ENCODE measurements at regions not wholly inside any gene's neighbourhood (a gene's known extent, or its start where the extent isn't known, plus 50 kb on each side); places are given as distances from the start of the nearest gene placed in this dataset.
"Not testable (repeated sequence)": the region's sequence is repeated elsewhere in the genome, so short reads cannot be mapped to it uniquely, and the experiment has no call there.

DNA sequence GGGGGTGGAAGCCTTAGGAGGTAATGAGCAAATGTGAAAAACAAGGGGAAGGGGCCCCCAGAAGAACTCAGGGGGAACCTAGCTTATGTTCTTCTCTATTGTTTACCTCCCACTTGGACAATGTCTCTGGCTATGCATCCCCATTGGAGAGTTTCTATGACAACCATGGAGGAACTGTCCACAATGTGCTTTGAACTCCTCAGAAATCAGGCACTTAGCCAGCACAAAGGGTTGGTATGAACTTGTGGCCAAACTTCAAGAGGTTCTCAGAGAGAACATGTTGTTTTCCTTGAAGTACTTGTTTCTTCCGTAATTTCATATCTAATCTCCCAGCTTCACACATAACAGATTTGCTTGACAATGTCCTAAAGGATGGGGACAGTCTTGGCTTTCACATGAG lies 202.8 kb upstream of the PELI2 start:
- Histone ChIP-seq H3K27ac (ENCODE audit: low read length) (no peak overlapping the region), H3K27me3 (ENCODE audit: control insufficient read depth, insufficient read depth) (no peaks in the 10 kb centered on the region), H3K9me3 (ENCODE audit: control insufficient read depth, low read length) (no peaks in the 10 kb centered on the region), H3K4me1 (ENCODE audit: control insufficient read depth, insufficient read depth, low read length) (peaks cover 1% of the 10 kb centered on the region), H3K4me3 (ENCODE audit: low read length) (no peak overlapping the region)
- DNase-seq = no peak
- 24% methylated on average over 1 of the region's 1 CpG for WGBS
- intact Hi-C loops (cut with DNase I) = no loop called here
- peak; percentile 28 to 38 for ATAC-seq

DNA sequence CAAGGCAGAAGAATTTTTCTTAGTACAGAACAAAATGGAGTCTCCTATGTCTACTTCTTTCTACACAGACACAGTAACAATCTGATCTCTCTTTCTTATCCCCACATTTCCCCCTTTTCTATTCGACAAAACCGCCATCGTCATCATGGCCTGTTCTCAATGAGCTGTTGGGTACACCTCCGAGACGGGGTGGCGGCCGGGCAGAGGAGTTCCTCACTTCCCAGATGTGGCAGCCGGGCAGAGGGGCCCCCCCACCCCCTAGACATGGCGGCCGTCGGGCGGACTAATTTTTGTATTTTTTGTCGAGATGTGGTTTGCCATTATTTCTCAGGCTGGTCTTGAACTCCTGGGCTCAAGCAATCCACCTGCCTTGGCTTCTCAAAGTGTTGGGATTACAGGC lies 198.4 kb upstream of the PELI2 start:
- H3K9me3 ChIP-seq (ENCODE audit: control insufficient read depth, low read length); H3K27me3 ChIP-seq (ENCODE audit: control insufficient read depth, insufficient read depth); ATAC-seq; H3K4me1 ChIP-seq (ENCODE audit: control insufficient read depth, insufficient read depth, low read length); intact Hi-C loops (cut with DNase I); DNase-seq; H3K27ac ChIP-seq (ENCODE audit: low read length); H3K4me3 ChIP-seq (ENCODE audit: low read length): not testable (repeated sequence)
- 96% methylated on average over 13 of the region's 13 CpGs for WGBS

DNA sequence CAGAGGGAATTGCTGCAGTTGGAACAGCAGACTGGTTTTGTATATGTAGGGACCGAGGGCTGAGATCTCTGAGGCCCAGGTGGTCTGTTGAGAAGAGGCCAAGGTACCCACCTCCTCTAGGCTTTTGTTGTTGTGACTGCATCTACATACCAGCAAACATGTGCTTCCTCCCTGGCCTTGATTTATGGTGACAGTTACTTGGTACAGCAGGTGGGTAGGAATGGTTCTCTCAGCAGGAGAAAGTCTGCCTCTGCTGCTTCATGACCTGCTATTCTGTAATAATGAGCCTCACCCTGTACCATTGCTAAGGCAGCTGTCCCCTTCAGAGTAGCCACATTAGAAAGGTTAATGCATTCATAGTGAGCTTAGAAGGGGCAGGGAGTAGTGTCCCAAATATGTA lies 196.7 kb upstream of the PELI2 start:
- intact Hi-C loops (cut with DNase I) = no loop called here
- H3K27ac ChIP-seq (ENCODE audit: low read length) = no peak overlapping the region
- ATAC-seq = no peak
- no peaks in the 10 kb centered on the region for H3K9me3 ChIP-seq (ENCODE audit: control insufficient read depth, low read length)
- 68% methylated on average over 1 of the region's 1 CpG for WGBS
- H3K4me3 ChIP-seq (ENCODE audit: low read length) = no peak overlapping the region
- no peak for DNase-seq
- H3K4me1 ChIP-seq (ENCODE audit: control insufficient read depth, insufficient read depth, low read length) = no peaks in the 10 kb centered on the region
- H3K27me3 ChIP-seq (ENCODE audit: control insufficient read depth, insufficient read depth) = no peaks in the 10 kb centered on the region

DNA sequence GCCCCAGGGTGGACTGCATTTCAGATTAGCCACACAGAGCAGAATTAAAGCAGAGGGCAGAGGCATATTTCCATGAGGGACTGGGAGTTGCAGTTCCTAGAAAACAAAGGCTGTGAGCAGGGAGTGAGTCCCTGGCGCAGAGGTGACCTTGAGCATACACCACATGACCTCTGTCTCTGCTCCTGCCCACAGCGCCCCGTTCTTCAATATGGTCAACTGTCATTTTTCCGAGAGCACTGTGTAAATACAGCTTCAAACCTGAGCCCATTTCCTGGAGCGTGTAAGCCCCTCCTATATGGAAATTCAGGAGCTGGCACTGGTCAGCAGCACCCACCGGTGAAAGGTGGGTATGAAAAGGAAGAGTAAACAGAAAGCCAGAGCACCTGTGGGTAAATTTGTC lies 192.2 kb upstream of the PELI2 start:
- 70% methylated on average over 6 of the region's 6 CpGs for WGBS
- DNase-seq = no peak
- Histone ChIP-seq H3K4me1 (ENCODE audit: control insufficient read depth, insufficient read depth, low read length) (no peaks in the 10 kb centered on the region), H3K4me3 (ENCODE audit: low read length) (no peak overlapping the region), H3K27me3 (ENCODE audit: control insufficient read depth, insufficient read depth) (no peaks in the 10 kb centered on the region), H3K9me3 (ENCODE audit: control insufficient read depth, low read length) (no peaks in the 10 kb centered on the region), H3K27ac (ENCODE audit: low read length) (no peak overlapping the region)
- intact Hi-C loops (cut with DNase I) = no loop called here
- no peak for ATAC-seq

DNA sequence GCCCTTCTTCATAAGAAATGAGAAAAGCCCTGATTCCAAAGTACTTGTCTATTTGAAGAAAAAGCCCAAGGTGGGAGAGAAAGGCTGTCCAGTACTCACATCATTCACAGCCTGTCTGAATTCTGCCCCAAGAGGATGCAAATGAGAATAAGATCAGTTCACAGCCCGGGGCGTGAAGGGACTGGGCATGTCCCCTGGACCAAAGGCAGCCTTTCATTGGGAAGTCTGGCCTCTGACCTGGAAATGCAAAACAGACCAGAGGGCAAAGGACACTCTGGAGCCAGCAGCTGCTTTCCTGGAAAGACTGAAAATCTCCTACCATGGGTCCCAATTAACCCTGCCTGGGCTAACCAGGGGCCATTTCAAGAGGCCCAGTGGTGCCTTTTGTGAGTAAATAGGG lies 191.2 kb upstream of the PELI2 start:
- Histone ChIP-seq H3K4me1 (ENCODE audit: control insufficient read depth, insufficient read depth, low read length) (no peaks in the 10 kb centered on the region), H3K27me3 (ENCODE audit: control insufficient read depth, insufficient read depth) (no peaks in the 10 kb centered on the region), H3K27ac (ENCODE audit: low read length) (no peak overlapping the region), H3K9me3 (ENCODE audit: control insufficient read depth, low read length) (no peaks in the 10 kb centered on the region), H3K4me3 (ENCODE audit: low read length) (no peak overlapping the region)
- ATAC-seq (no peak), DNase-seq (no peak)
- intact Hi-C loops (cut with DNase I) = no loop called here
- 67% methylated on average over 2 of the region's 2 CpGs for WGBS

DNA sequence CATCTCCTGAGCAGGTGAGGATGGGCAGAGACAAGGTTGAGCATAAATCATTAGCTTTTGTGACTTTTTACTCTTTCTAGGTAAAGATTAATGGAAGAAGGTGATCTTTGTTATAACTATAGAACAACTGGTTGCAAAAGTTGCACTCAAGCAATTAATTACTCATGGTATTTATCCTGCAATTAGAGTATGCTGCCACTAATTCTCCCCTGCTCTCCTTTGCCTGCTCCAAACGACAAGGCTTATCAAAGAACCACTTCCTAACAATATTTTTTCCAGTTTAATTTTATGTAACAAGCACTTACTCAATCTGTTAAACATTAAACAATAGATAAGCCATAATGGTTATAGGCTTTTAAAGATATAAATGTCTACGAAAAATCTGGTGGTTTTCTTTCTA lies 189.9 kb upstream of the PELI2 start:
- WGBS = 44% methylated on average over 2 of the region's 2 CpGs
- H3K27me3 ChIP-seq (ENCODE audit: control insufficient read depth, insufficient read depth) = no peaks in the 10 kb centered on the region
- no peak overlapping the region for H3K4me3 ChIP-seq (ENCODE audit: low read length)
- DNase-seq (no peak), ATAC-seq (no peak)
- no peaks in the 10 kb centered on the region for H3K9me3 ChIP-seq (ENCODE audit: control insufficient read depth, low read length)
- intact Hi-C loops (cut with DNase I) = no loop called here
- no peaks in the 10 kb centered on the region for H3K4me1 ChIP-seq (ENCODE audit: control insufficient read depth, insufficient read depth, low read length)
- no peak overlapping the region for H3K27ac ChIP-seq (ENCODE audit: low read length)

DNA sequence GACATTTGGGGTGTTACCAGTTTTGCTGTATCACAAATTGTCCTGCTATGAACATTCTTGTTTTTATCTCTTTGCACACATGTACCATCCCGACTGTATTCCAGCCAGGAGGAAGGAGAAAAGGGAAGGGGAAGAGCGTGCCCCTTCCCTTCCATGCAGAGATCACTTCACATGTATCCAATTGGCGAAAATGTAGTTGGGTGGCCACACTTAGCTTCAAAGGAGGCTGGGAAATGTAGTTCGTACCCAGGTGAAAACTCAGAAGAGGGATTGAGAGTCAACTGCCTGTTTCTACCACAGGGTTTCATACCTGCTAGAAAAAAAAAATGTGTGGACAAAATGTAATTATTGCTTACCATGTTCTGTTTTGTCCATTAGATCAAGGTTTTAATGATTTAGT lies 189.1 kb upstream of the PELI2 start:
- Histone ChIP-seq H3K27ac (ENCODE audit: low read length) (no peak overlapping the region), H3K4me3 (ENCODE audit: low read length) (no peak overlapping the region), H3K27me3 (ENCODE audit: control insufficient read depth, insufficient read depth) (no peaks in the 10 kb centered on the region), H3K9me3 (ENCODE audit: control insufficient read depth, low read length) (peaks cover 2% of the 10 kb centered on the region), H3K4me1 (ENCODE audit: control insufficient read depth, insufficient read depth, low read length) (no peaks in the 10 kb centered on the region)
- no peak for ATAC-seq
- intact Hi-C loops (cut with DNase I) = no loop called here
- 66% methylated on average over 4 of the region's 4 CpGs for WGBS
- DNase-seq = no peak

DNA sequence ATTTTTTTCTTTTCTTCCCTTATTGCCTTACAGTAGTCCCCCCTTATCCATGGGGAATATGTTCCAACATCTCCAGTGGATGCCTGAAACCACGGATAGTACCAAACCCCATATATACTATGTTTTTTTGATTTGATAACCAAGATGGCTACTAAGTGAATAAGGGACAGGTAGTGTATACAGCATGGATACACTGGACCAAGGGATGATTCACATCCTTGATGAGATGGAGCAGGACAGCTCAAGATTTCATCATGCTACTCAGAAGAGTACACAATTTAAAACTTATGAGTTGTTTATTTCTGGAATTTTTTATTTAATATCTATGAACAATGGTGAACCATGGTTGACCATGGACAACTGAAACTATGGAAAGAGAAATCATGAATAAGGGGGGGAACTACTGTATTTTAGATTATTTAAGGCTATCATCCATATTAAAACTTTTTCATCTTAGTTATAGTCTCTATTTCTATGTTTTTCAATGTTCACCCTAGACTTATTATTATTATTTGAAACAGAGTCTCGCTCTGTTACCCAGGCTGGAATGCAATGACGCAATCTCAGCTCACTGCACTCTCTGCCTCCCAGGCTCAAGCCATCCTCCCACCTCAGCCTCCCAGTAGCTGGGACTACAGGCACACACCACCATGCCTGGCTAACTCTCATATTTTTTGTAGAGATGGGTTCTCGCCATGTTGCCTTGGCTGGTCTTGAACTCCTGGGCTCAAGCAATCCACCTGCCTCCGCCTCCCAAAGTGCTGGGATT lies 188.0 kb upstream of the PELI2 start:
- Histone ChIP-seq H3K9me3 (ENCODE audit: control insufficient read depth, low read length) (peaks cover 2% of the 10 kb centered on the region), H3K27ac (ENCODE audit: low read length) (no peak overlapping the region), H3K4me3 (ENCODE audit: low read length) (no peak overlapping the region), H3K4me1 (ENCODE audit: control insufficient read depth, insufficient read depth, low read length) (no peaks in the 10 kb centered on the region), H3K27me3 (ENCODE audit: control insufficient read depth, insufficient read depth) (no peaks in the 10 kb centered on the region)
- WGBS = 89% methylated on average over 5 of the region's 5 CpGs
- DNase-seq (no peak), ATAC-seq (no peak)
- intact Hi-C loops (cut with DNase I) = no loop called here

DNA sequence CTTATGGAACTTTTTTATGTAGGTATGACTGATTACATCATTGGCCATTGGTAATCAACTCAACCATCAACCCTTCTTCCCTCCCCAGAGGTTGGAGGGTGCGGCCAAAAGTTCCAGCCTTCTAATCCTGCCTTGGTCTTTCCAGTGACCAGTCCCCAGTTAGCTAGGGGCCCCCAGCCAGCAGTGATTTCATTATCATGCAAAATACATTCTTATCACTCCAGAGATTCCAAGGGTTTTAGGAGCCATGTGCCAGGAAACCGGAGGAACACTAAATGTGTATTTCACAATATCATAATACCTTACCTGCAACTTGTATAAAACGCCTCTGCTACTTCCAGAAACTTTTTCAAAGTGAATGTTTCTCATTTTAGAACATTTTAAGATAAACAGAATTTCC lies 181.5 kb upstream of the PELI2 start:
- 43% methylated on average over 3 of the region's 3 CpGs for WGBS
- Histone ChIP-seq H3K9me3 (ENCODE audit: control insufficient read depth, low read length) (peaks cover 2% of the 10 kb centered on the region), H3K27ac (ENCODE audit: low read length) (no peak overlapping the region), H3K4me1 (ENCODE audit: control insufficient read depth, insufficient read depth, low read length) (no peaks in the 10 kb centered on the region), H3K27me3 (ENCODE audit: control insufficient read depth, insufficient read depth) (no peaks in the 10 kb centered on the region), H3K4me3 (ENCODE audit: low read length) (no peak overlapping the region)
- no peak for DNase-seq
- intact Hi-C loops (cut with DNase I) = no loop called here
- peak in 1 of 2 donors; percentile 39 for ATAC-seq

DNA sequence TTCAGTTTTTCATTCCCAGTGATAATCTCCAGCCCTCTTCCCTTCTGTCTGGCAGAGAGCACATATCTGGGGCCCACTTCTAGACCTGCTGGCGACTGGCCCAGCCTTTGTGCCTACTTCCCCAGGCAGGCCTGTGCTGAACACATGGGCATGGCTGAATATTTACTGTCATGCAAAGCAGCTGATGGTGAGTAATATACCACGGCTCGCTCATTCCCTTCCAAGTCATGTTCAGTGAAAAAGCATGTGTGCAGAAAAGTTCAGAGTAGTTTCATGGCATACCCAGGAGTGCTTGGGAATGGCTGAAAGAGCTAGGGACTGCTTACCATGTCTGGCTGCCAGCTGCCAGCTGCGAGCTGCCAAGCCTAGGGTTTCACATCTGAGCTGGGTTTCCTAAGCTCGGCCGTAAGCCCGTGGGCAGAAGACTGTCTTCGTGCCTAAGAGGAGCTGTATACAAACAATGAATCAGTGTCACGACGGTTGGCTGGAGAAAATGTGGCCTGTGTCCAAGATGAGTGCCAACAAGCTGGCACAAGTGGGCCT lies 179.9 kb upstream of the PELI2 start:
- ATAC-seq (peak; percentile 57 to 67), DNase-seq (peak in 2 of 3 donors; percentile 53 to 58)
- Histone ChIP-seq H3K27ac (ENCODE audit: low read length) (no peak overlapping the region), H3K9me3 (ENCODE audit: control insufficient read depth, low read length) (peaks cover 2% of the 10 kb centered on the region), H3K27me3 (ENCODE audit: control insufficient read depth, insufficient read depth) (no peaks in the 10 kb centered on the region), H3K4me1 (ENCODE audit: control insufficient read depth, insufficient read depth, low read length) (no peaks in the 10 kb centered on the region), H3K4me3 (ENCODE audit: low read length) (no peak overlapping the region)
- WGBS = 64% methylated on average over 10 of the region's 10 CpGs
- intact Hi-C loops (cut with DNase I) = no loop called here

DNA sequence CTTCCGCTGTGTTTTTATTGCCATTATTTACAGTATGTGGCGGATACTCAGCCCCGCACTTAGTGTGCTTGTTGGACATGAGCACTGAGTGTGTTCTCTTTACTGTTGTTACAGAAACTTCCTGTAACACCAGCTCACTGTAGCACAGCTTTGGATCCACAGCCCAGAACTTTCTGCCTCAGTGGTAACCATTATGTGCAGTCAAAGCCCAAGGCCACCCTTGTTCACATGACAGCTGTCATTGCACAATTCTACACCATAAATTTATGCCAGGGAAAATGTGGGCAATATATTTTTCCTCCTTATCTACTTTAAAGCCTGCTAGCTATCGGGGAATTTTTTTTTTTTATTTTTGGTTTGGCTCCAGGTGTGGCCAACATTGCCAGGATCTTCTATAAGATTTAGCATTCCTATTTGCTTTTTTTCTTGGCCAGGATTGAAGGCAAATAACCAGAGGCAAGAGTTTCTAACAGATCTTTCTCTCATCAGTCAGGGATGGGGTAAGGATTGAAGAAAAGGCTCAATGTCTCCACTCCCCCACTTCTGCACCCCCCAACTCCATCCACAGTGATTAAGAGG lies 176.0 kb upstream of the PELI2 start:
- intact Hi-C loops (cut with DNase I) = no loop called here
- no peak overlapping the region for H3K27ac ChIP-seq (ENCODE audit: low read length)
- no peak overlapping the region for H3K4me3 ChIP-seq (ENCODE audit: low read length)
- DNase-seq = no peak
- H3K27me3 ChIP-seq (ENCODE audit: control insufficient read depth, insufficient read depth) = no peaks in the 10 kb centered on the region
- no peaks in the 10 kb centered on the region for H3K4me1 ChIP-seq (ENCODE audit: control insufficient read depth, insufficient read depth, low read length)
- ATAC-seq = no peak
- 83% methylated on average over 4 of the region's 4 CpGs for WGBS
- no peaks in the 10 kb centered on the region for H3K9me3 ChIP-seq (ENCODE audit: control insufficient read depth, low read length)

Data from right cardiac atrium (tissue), 5 donors.